ENCODE measurements at regions not wholly inside any gene's neighbourhood (a gene's known extent, or its start where the extent isn't known, plus 50 kb on each side); places are given as distances from the start of the nearest gene placed in this dataset.

- Histone ChIP-seq H3K9me3 (no peaks in the 10 kb centered on the region), H3K4me3 (no peak overlapping the region), H3K27ac (replicated peaks in 1 of 4) (no peak overlapping the region), H3K4me1 (no peaks in the 10 kb centered on the region), H3K27me3 (no peaks in the 10 kb centered on the region), H3K36me3 (no peaks in the 10 kb centered on the region)
- TF ChIP-seq POLR2A (IDR thresholded peaks at IDR 0.05; ENCODE audit: low read depth) (no peak), POLR2AphosphoS5 (IDR thresholded peaks at IDR 0.05) (no peak), CTCF (IDR thresholded peaks at IDR 0.05) (no peak), EP300 (IDR thresholded peaks at IDR 0.05) (no peak)
- intact Hi-C loops (cut with DNase I), result no loop called here
- no peak for DNase-seq (ENCODE audit: extremely low spot score)
- 57% methylated on average over 3 of the region's 3 CpGs for WGBS
Measured at GRCh38 chr13:103161476-103161875, 95.3 kb upstream of the SLC10A2 start.

DNA sequence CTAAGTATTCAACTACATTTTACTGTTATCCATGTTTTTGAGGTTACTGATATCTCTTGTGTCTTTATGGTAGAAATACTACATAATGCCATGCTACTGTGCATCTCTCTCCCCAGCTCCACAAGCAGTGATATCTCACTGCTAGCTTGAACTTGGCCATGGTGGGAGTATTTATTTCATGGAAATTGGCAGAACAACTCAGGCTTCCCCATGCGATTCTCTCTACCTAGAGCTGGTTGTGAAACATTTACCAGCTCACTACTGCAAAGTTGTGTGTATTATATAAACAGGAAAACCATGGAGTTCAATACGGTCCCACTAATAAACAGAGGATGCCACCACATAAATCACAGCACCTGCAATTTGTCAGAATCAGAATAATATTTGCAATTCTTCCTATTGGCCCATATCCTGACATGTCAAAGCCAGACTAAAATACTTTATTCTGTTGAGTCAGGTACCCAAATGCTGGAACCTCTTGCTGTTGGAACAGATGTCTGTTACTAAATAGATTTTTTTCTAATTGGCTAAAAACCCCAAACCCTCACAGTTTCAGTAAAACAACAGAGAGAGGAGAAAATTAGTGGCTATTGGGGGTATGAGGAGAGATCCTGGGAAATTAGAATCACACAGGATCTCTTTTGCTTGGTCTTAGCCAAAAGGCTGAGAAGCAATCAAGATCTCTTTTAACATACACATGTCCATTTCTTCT, 91.4 kb upstream of the SLC10A2 start:
- Histone ChIP-seq H3K9me3 (no peaks in the 10 kb centered on the region), H3K36me3 (no peaks in the 10 kb centered on the region), H3K4me3 (no peak overlapping the region), H3K27me3 (no peaks in the 10 kb centered on the region), H3K27ac (replicated peaks in 1 of 4) (no peak overlapping the region), H3K4me1 (no peaks in the 10 kb centered on the region)
- DNase-seq (ENCODE audit: extremely low spot score), result no peak
- intact Hi-C loops (cut with DNase I), result no loop called here
- no peak for TF ChIP-seq POLR2AphosphoS5 (IDR thresholded peaks at IDR 0.05)
- no peak for TF ChIP-seq POLR2A (IDR thresholded peaks at IDR 0.05; ENCODE audit: low read depth)
- TF ChIP-seq EP300 (IDR thresholded peaks at IDR 0.05), result no peak
- TF ChIP-seq CTCF (IDR thresholded peaks at IDR 0.05), result no peak
- WGBS, result 28% methylated on average over 2 of the region's 2 CpGs

DNA sequence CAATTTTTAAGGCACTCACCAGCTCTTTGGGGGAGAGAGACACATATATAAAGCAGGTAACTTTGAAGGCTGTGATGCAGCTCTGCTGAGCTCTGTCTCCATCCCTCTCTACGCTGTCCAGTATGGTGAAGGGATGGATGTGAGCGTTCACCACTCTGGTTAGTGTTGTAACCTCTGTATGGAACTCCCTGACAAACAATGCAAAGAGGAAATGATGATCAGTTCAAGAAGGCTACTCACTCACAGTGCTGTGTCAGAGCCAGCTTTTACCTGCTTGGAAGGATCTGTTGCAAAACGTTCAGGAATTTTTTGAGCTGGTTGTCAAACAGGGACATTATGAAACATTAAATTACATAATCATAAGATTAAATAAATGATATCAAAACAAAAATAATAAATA, 90.8 kb upstream of the SLC10A2 start:
- H3K27ac ChIP-seq (replicated peaks in 1 of 4), result no peak overlapping the region
- H3K27me3 ChIP-seq, result no peaks in the 10 kb centered on the region
- no peaks in the 10 kb centered on the region for H3K36me3 ChIP-seq
- H3K4me3 ChIP-seq, result no peak overlapping the region
- no peak for DNase-seq (ENCODE audit: extremely low spot score)
- intact Hi-C loops (cut with DNase I), result no loop called here
- H3K4me1 ChIP-seq, result no peaks in the 10 kb centered on the region
- 51% methylated on average over 3 of the region's 3 CpGs for WGBS
- no peaks in the 10 kb centered on the region for H3K9me3 ChIP-seq
- TF ChIP-seq CTCF (IDR thresholded peaks at IDR 0.05), result no peak
- TF ChIP-seq POLR2AphosphoS5 (IDR thresholded peaks at IDR 0.05), result no peak
- TF ChIP-seq EP300 (IDR thresholded peaks at IDR 0.05), result no peak
- TF ChIP-seq POLR2A (IDR thresholded peaks at IDR 0.05; ENCODE audit: low read depth), result no peak

DNA sequence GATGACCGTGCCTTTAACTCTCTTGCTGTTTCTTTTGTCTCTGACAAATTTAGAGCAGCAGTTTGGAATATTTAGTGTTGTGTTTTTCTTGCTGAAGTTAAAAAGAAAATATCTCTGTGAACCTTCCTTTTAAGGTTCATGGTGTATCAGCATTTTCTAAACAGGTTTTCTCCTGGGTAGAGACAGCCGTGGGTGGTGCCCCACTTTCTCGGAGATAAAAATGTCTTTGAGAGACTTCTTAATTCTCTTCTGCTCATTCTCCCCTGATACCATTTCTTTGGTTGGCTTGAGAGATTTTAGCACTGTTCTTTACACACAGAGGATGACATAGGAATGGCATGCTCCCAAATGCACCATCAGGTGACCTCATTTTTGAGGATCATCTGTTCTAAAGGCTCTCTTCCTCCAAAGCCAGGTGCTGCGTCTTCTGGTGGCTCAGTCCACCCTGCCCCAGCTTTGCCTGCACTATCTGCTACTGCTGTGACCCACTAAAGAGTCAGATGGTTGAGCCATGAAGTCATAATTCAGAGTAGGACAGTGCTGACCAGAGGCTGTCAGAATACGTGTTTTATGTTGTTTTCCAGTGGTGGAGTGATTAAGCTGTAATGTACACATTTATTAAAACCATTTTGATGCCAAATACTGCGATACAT, 90.3 kb upstream of the SLC10A2 start:
- intact Hi-C loops (cut with DNase I), result no loop called here
- TF ChIP-seq EP300 (IDR thresholded peaks at IDR 0.05), result no peak
- TF ChIP-seq POLR2A (IDR thresholded peaks at IDR 0.05; ENCODE audit: low read depth), result no peak
- no peak for TF ChIP-seq POLR2AphosphoS5 (IDR thresholded peaks at IDR 0.05)
- no peak for TF ChIP-seq CTCF (IDR thresholded peaks at IDR 0.05)
- WGBS, result 63% methylated on average over 6 of the region's 6 CpGs

More for the DNA sequence above, 90.3 kb upstream of the SLC10A2 start:
- Histone ChIP-seq H3K36me3 (no peaks in the 10 kb centered on the region), H3K4me1 (no peaks in the 10 kb centered on the region), H3K4me3 (no peak overlapping the region), H3K27me3 (no peaks in the 10 kb centered on the region), H3K27ac (replicated peaks in 1 of 4) (no peak overlapping the region), H3K9me3 (no peaks in the 10 kb centered on the region)
- no peak for DNase-seq (ENCODE audit: extremely low spot score)

Measured in esophagus muscularis mucosa (tissue), 4 donors.